Motor neuron (in vitro differentiated cells): ENCODE measurements at regions not wholly inside any gene's neighbourhood (a gene's known extent, or its start where the extent isn't known, plus 50 kb on each side); places are given as distances from the start of the nearest gene placed in this dataset.

ENCODE experiments used
- ATAC-seq, 8 experiments: fragments of 200-7000 bp; cut with Tn5 transposase; replicated peaks in 6 of 8; 2 replicates each; pipeline ENCODE4 v1.8.0; 2021; ENCODE audit warnings: mild to moderate bottlenecking in 8 of 8, moderate library complexity in 8 of 8
- H3K27ac ChIP-seq, 2 donors: fragments of 250-450 bp; sonication (Bioruptor Pico); 2 replicates each; pipeline ENCODE4 v1.9.0; 2021; ENCODE audit warnings: antibody characterized with exemption in 2 of 2, mild to moderate bottlenecking in 2 of 2, moderate library complexity in 1 of 2
- H3K4me1 ChIP-seq, 2 donors: fragments of 250-450 bp; sonication (Bioruptor Pico); replicated peaks in 1 of 2; 2 replicates each; pipeline ENCODE4 v1.6.1; 2021; ENCODE audit warnings: antibody characterized with exemption in 2 of 2, mild to moderate bottlenecking in 2 of 2, moderate library complexity in 1 of 2
- H3K4me3 ChIP-seq, 5 donors: fragments of 250-450 bp; sonication (Bioruptor Pico); 2 replicates each; pipeline ENCODE4 v1.9.0; 2021; ENCODE audit warnings: antibody characterized with exemption in 5 of 5, mild to moderate bottlenecking in 5 of 5, moderate library complexity in 4 of 5
- WGBS, 10 experiments: fragments of 450-650 bp; shearing (Covaris generic); methylation state at CpG; one replicate each; pipeline ENCODE4 v1.0.0; 2022; 5-methylcytosine and 5-hydroxymethylcytosine counted together
- in situ Hi-C, 9 experiments: fragments of 400-800 bp; cut with MboI; loops; one replicate each; pipeline ENCODE4 v1.15.0; 2021; ENCODE audit warnings: low sequenced_read_pairs in 9 of 9, low pct_unique_long_range_greater_than_20kb in 2 of 9; ENCODE audit not compliant: unreplicated experiment in 9 of 9

DNA sequence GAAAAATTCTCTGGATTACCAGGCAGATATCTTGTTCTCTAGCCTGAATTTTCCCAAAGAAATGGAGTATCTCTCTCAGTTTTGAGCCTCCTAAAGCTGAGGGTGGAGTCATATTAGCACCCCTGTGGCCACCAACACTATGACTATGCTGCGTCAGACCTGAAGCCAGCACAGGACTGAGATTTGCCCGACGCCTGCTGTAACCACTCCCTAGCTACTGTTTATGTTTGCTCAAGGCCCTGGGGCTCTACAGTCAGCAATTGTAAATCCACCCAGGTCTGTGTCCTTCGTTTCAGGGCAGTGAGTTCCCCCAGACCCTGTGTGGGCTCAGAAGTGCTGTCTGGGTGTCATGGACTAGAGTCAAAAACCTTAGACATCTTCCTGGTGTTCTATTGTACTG lies 61.4 kb downstream of the ZXDA start:
- peak in 2 of 8 experiments; percentile 79 to 90 for ATAC-seq
- in situ Hi-C loops = no loop called here
- Histone ChIP-seq H3K4me1 (no peaks in the 10 kb centered on the region), H3K27ac (no peak overlapping the region), H3K4me3 (no peak overlapping the region)
- WGBS, 10 experiments = 0 to 40% methylated on average over 1 to 3 of the region's 4 CpGs; no CpG with 5 or more reads in 8 of the 10 experiments

DNA sequence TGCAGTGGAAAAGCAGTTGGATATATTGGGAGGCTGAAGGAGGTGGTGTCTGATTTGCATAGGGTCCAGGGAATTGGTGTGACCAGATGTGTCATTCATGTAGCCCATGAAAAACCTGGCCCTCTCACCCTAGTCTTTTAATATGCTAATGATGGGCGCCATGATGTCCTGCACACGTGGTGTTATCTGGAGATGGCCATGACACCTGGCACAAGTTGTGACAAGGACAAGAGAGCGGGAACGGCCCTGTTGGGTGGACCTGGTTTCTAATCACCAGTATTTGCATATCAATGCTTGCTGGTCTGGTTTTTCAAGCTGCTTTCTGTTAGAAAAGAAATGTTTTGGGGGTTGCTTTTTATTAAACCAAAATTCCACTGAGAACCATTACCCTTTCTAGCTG lies 87.4 kb downstream of the ZXDA start:
- WGBS, 10 experiments = 7 to 50% (median 40%) methylated on average over 1 to 2 of the region's 4 CpGs; no CpG with 5 or more reads in 7 of the 10 experiments
- Histone ChIP-seq H3K4me1 (no peaks in the 10 kb centered on the region), H3K27ac (no peak overlapping the region), H3K4me3 (no peak overlapping the region)
- in situ Hi-C loops = loop anchor here in 2 of 9 experiments (25.0 kb wide), 2 partner anchors 114 to 236 kb away; partner anchors contain the start of gene ZXDB (in 1 of the 2)
- ATAC-seq = no peak

DNA sequence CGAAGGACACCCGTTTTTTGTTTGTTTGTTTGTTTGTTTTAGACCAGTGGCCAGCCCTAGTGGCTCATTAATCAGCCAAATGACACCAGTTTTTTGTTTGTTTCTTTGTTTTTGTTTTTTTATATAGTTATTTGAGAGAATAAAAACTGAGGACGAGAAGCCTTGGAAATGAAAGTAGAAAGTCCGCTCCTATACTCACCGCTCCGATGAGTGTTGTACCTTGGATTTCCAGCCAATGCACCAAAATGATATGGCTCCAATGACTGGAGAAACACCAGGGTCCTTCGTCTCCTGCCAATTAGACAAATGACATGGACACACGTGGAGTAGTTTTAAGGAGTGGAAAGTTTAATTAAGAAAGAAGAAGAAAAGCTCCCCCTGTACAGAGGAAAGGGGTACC lies 87.9 kb downstream of the ZXDA start:
- in situ Hi-C loops = loop anchor here in 2 of 9 experiments (25.0 kb wide), 2 partner anchors 115 to 235 kb away; partner anchors contain the start of gene ZXDB (in 1 of the 2)
- no peak overlapping the region for H3K27ac ChIP-seq
- H3K4me3 ChIP-seq = no peak overlapping the region
- no peaks in the 10 kb centered on the region for H3K4me1 ChIP-seq
- no peak for ATAC-seq
- WGBS, 10 experiments = 6 to 95% (median 67%) methylated on average over 3 to 7 of the region's 8 CpGs; no CpG with 5 or more reads in 3 of the 10 experiments

DNA sequence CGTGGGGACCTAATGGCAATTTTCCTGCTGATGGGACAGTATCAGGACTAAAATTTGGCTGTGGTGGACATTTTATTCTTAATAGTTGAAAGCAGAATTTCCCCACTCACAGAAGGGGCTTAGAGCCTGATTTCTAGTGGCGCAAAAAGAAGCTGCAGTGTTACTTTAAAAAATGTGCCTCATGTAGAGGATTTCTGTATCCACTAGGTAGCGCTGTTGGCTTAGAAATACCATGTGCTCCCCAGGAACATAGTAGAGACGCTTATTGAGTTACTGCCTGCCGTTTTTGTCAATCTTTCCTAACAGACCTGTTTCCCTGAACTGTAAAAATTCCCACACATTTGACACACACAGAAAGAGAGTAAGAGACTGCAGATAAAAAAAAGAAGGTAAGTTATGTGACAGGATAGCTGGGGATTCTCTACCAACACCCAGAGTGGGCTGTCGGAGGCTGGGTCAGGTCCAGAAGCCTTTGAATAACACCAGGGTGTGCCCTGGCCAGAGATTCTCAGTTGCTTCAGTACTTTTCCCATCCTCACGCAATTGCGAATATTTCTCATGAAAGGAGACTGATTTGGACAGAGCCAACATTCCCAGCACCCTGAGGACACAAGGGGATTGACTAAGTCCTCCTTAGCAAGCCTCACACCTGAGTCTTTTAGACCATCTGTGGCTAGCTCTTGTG lies 88.4 kb downstream of the ZXDA start:
- Histone ChIP-seq H3K4me3 (no peak overlapping the region), H3K4me1 (no peaks in the 10 kb centered on the region), H3K27ac (no peak overlapping the region)
- in situ Hi-C loops = loop anchor here in 2 of 9 experiments (25.0 kb wide), 2 partner anchors 115 to 235 kb away; partner anchors contain the start of gene ZXDB (in 1 of the 2)
- WGBS, 10 experiments = 0 to 40% (median 15%) methylated on average over 1 to 6 of the region's 8 CpGs; no CpG with 5 or more reads in 4 of the 10 experiments
- peak in 5 of 8 experiments; percentile 43 to 96 (median 94) for ATAC-seq

DNA sequence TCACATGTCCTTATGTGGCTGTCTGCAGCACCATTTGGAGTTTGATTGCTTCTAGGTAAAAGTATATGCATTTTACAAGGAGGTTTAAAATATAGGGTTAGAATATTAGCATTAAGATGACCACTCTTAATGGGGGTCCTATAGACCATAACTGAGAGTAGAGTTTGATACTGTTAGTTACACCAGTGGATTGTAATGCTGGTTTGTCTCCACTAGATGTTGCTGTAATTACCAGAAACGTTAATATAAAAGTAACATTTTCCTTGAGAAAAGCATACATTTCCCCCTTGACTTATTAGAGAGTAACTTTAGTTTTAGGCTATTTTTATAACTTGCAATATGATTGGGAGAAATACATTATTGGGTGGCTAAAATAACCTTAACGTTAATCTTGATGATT lies 93.0 kb downstream of the ZXDA start:
- H3K4me1 ChIP-seq = no peaks in the 10 kb centered on the region
- WGBS, 10 experiments = 0 to 64% (median 33%) methylated on average over 1 to 2 of the region's 2 CpGs; no CpG with 5 or more reads in 4 of the 10 experiments
- in situ Hi-C loops = loop anchor here in 2 of 9 experiments (25.0 kb wide), 2 partner anchors 120 to 230 kb away; partner anchors contain the start of gene ZXDB (in 1 of the 2)
- no peak for ATAC-seq
- H3K4me3 ChIP-seq = no peak overlapping the region
- H3K27ac ChIP-seq = no peak overlapping the region

DNA sequence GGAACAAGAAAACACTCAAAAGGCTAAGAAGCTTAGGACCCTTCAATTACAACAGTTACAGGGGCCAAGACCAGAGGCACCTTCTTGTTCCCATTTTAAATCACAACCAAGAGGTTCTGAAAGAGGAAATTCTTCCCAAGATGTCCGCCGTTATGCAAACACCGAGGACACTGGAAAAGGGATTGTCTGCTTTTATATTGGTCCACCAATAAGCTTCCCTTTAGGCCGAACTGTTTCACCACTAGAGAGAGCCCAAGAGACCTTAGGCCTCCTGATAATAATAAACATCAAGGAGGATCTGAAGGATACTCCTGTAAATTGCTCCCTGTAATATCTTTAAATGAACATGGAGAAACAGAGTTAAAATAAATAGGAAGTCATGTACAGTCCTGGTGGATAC lies 92.6 kb upstream of the NLRP2B start:
- in situ Hi-C loops = no loop called here
- WGBS, 10 experiments = 49 to 91% (median 59%) methylated on average over 2 to 4 of the region's 4 CpGs; no CpG with 5 or more reads in 6 of the 10 experiments

DNA sequence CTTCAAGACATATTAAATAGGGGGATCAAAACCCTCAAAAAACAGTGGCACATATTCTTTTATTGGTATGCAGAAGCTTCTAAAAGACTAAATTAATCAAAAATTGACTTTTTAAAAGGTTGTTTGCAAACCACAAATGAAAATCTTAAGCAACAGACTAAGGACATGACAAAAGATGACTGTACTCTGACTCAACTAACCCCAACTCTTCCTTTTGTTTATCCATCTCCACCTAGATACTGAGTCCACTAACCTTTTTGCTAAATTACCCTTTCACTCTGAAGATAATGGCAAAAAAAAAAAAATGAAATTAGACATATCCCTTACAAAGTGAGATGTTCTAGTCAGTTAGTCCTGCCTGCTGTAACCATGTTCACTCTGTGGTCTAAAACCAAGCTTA lies 91.6 kb upstream of the NLRP2B start:
- Histone ChIP-seq H3K4me3 (no peak overlapping the region), H3K27ac (no peak overlapping the region), H3K4me1 (no peaks in the 10 kb centered on the region)
- no peak for ATAC-seq
- in situ Hi-C loops = no loop called here

More for the DNA sequence above, 92.6 kb upstream of the NLRP2B start:
- H3K4me1 ChIP-seq = no peaks in the 10 kb centered on the region
- no peak overlapping the region for H3K27ac ChIP-seq
- no peak overlapping the region for H3K4me3 ChIP-seq
- ATAC-seq = no peak

DNA sequence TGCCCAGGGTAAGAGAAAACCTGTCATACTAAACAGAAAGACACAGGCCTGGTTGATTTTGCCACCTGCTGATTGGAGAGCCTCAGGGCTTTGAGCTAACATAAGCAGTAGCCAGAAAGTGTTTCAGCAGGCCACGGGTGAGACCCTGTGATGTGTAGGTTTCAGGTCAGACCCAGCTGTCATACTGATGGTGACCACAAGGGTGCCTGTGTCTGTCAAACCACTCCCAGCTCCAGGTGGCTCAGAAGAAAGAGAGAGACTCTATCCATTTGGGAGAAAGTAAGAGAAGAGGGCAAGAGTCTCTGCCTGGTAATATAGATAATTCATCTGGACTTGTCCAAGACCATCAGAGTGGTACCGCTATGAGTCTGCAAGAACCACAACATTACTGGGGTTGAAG lies 72.8 kb upstream of the NLRP2B start:
- Histone ChIP-seq H3K27ac (no peak overlapping the region), H3K4me1 (no peaks in the 10 kb centered on the region), H3K4me3 (no peak overlapping the region)
- 36% methylated on average over 1 of the region's 2 CpGs; no CpG with 5 or more reads in 9 of the 10 experiments for WGBS, 10 experiments
- ATAC-seq = no peak
- in situ Hi-C loops = no loop called here

DNA sequence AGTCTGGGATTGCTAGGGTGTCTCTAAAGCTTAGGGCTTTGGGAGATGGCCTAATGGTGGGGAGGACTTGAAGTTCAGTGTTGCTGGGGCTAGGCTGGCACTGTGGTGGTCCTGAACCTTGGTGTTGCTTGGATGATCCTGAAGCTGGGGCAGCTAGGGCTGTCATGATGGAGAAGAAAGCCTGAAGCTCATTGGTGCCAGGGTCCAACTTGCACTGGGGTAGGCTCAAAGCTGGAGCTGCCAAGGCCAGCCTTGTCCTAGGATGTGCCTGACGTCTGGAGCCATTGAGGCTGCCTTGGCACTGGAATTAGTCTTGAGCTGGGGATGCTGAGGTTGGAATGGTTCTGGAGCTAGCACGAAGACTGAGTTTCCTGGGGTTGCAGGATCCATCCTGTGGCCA lies 61.0 kb upstream of the NLRP2B start:
- Histone ChIP-seq H3K27ac (no peak overlapping the region), H3K4me1 (no peaks in the 10 kb centered on the region), H3K4me3 (no peak overlapping the region)
- in situ Hi-C loops = no loop called here
- ATAC-seq = no peak
- 20% methylated on average over 1 of the region's 2 CpGs; no CpG with 5 or more reads in 9 of the 10 experiments for WGBS, 10 experiments

DNA sequence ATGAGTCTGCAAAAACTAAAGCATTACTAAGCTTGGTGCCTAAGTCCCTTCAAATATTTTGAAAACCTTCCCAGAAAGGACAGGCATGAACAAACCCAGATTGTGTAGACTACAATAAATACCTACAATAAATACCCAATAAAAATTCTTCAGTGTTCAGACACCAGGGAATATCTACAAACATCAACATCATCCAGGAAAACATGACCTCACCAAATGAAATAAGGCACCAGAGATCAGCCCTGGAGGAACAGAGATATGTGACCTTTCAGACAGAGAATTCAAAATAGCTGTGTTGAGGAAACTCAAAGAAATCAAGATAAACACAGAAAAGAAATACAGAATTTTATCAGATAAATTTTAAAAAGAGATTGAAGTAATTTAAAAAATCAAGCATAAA lies 57.8 kb upstream of the NLRP2B start:
- no peak for ATAC-seq
- no peaks in the 10 kb centered on the region for H3K4me1 ChIP-seq
- no peak overlapping the region for H3K4me3 ChIP-seq
- no peak overlapping the region for H3K27ac ChIP-seq
- in situ Hi-C loops = no loop called here
